Neural cell (in vitro differentiated cells): ENCODE measurements at regions not wholly inside any gene's neighbourhood (a gene's known extent, or its start where the extent isn't known, plus 50 kb on each side); places are given as distances from the start of the nearest gene placed in this dataset.

Experiments
- H2AFZ ChIP-seq: fragments of 200-600, 300-800 bp; sonication (generic), shearing (Covaris generic); 2 replicates; pipeline ENCODE4 v1.6.0; 2014; ENCODE audit warnings: low read depth, mild to moderate bottlenecking, antibody characterized with exemption, low read length, moderate library complexity
- H3F3A ChIP-seq: fragments of 200-600 bp; shearing (Covaris generic); 2 replicates; pipeline ENCODE4 v1.6.1; 2016; ENCODE audit warnings: mild to moderate bottlenecking, moderate library complexity, mixed read lengths, antibody characterized with exemption, low read length; ENCODE audit not compliant: insufficient read depth, poor library complexity, severe bottlenecking
- H3K27ac ChIP-seq: fragments of 200-600, 300-800 bp; sonication (generic), shearing (Covaris generic); 2 replicates; pipeline ENCODE4 v1.5.1; 2014; ENCODE audit warnings: mild to moderate bottlenecking, low read length, moderate library complexity
- H3K27me3 ChIP-seq: fragments of 300-800, 200-600 bp; sonication (generic), shearing (Covaris generic); 2 replicates; pipeline ENCODE4 v1.6.0; 2014; ENCODE audit warnings: mild to moderate bottlenecking, low read depth, low read length, moderate library complexity; ENCODE audit not compliant: insufficient read depth
- H3K36me3 ChIP-seq: fragments of 300-800, 200-600 bp; sonication (generic), shearing (Covaris generic); 2 replicates; pipeline ENCODE4 v1.5.1; 2014; ENCODE audit warnings: mild to moderate bottlenecking, antibody characterized with exemption, low read length, moderate library complexity; ENCODE audit not compliant: insufficient read depth
- H3K4me2 ChIP-seq: fragments of 300-800, 200-600 bp; sonication (generic), shearing (Covaris generic); 2 replicates; pipeline ENCODE4 v1.6.0; 2014; ENCODE audit warnings: mild to moderate bottlenecking, low read length
- H3K4me3 ChIP-seq: fragments of 300-800, 200-600 bp; sonication (generic), shearing (Covaris generic); 2 replicates; pipeline ENCODE4 v1.5.1; 2014; ENCODE audit warnings: mild to moderate bottlenecking, low read length, moderate library complexity
- H3K79me2 ChIP-seq: fragments of 200-600 bp; shearing (Covaris generic); replicated peaks from 2 replicates; pipeline ENCODE4 v1.6.0; 2014; ENCODE audit warnings: mild to moderate bottlenecking, low read length, moderate library complexity; ENCODE audit not compliant: insufficient read depth
- H3K9ac ChIP-seq: fragments of 300-800, 200-600 bp; sonication (generic), shearing (Covaris generic); 2 replicates; pipeline ENCODE4 v1.6.1; 2016; ENCODE audit warnings: mild to moderate bottlenecking, low read length, mixed read lengths
- H3K9me2 ChIP-seq: fragments of 200-600 bp; shearing (Covaris generic); 2 replicates; pipeline ENCODE4 v1.6.1; 2016; ENCODE audit warnings: mild to moderate bottlenecking, low read length, mixed read lengths; ENCODE audit not compliant: insufficient read depth
- H3K9me3 ChIP-seq: fragments of 200-600, 300-800 bp; sonication (generic), shearing (Covaris generic); 2 replicates; pipeline ENCODE4 v1.6.1; 2016; ENCODE audit warnings: mild to moderate bottlenecking, mixed run types, low read length, moderate library complexity, mixed read lengths
- H4K20me1 ChIP-seq: fragments of 200-600 bp; shearing (Covaris generic); 2 replicates; pipeline ENCODE4 v1.6.1; 2016; ENCODE audit warnings: mild to moderate bottlenecking, mixed run types; ENCODE audit not compliant: insufficient read depth
- CTCF ChIP-seq: fragments of 450-650 bp; IDR thresholded peaks from 2 replicates; pipeline ENCODE4 v1.5.1; 2014; ENCODE audit warnings: antibody characterized with exemption, mild to moderate bottlenecking, moderate library complexity; ENCODE audit not compliant: poor library complexity, severe bottlenecking
- EZH2 ChIP-seq: fragments of 200-600, 300-800 bp; shearing (Covaris generic), sonication (generic); IDR thresholded peaks from 2 replicates; pipeline ENCODE4 v1.6.1; 2014; ENCODE audit warnings: antibody characterized with exemption, low read length, borderline replicate concordance, mild to moderate bottlenecking; ENCODE audit not compliant: insufficient read depth, poor library complexity, severe bottlenecking
- SMC3 ChIP-seq: fragments of 450-650 bp; conservative IDR thresholded peaks from 2 replicates; pipeline ENCODE4 v1.6.1; 2014; ENCODE audit warnings: antibody characterized with exemption, mild to moderate bottlenecking, moderate library complexity; ENCODE audit not compliant: poor library complexity
- TAF1 ChIP-seq: IDR thresholded peaks from 2 replicates; pipeline ENCODE4 v1.6.1; 2012; ENCODE audit warnings: low read depth

DNA sequence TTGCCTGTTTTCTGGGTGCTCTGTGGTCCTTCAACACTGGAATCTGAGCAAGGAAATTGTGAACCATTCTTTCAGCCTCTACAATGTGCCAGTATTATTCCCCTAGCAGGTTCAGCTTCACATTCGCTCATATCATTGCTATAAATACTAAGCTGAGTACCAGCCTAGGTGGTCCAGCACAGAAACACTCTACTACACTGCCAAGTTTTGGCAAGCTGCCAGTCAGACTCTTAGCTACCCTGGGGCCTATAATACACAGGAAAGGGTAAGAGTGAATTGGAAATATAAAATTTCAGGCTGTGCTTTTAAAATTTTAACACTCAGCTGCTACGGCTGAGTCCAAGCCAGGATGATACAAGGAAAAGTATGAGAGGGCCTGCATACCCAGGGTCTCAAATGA lies 49.9 kb upstream of the PPP1R3A start:
- H3K4me2 ChIP-seq = no peak overlapping the region
- H3K79me2 ChIP-seq = no peaks in the 10 kb centered on the region
- no peaks in the 10 kb centered on the region for H3F3A ChIP-seq
- no peak for TF ChIP-seq EZH2
- TF ChIP-seq SMC3 = no peak
- TF ChIP-seq TAF1 = no peak
- TF ChIP-seq CTCF = no peak
- H2AFZ ChIP-seq = no peak overlapping the region
- no peaks in the 10 kb centered on the region for H3K27me3 ChIP-seq
- H3K36me3 ChIP-seq = no peaks in the 10 kb centered on the region
- H3K9me3 ChIP-seq = no peaks in the 10 kb centered on the region
- H4K20me1 ChIP-seq = no peaks in the 10 kb centered on the region
- no peak overlapping the region for H3K27ac ChIP-seq
- no peak overlapping the region for H3K9ac ChIP-seq
- H3K9me2 ChIP-seq = no peaks in the 10 kb centered on the region
- H3K4me3 ChIP-seq = no peak overlapping the region
